ENCODE measurements at regions not wholly inside any gene's neighbourhood (a gene's known extent, or its start where the extent isn't known, plus 50 kb on each side); places are given as distances from the start of the nearest gene placed in this dataset.

DNA sequence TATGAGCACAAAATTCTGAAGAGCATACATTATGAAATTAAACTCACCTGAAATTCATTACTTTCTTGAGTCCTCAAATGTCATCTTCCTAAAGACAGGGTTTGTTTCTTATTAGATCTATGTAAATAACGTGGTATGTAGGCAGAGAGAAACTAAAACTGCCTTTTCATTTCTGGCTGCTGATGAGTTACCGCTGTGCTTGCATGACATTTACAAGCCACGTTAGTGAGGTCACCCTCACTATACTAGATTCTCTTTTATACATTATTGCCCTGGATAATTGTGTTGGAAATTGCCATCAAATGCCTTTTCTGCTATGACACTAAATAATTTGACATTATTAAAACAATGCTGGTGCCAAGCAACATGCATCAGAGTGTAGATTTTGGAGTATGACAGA lies 748.3 kb upstream of the ANO3 start:
- no peaks in the 10 kb centered on the region for H3F3A ChIP-seq (ENCODE audit: insufficient read depth, low read length)
- no peaks in the 10 kb centered on the region for H3K9me2 ChIP-seq (ENCODE audit: low read depth, low read length)
- no peak overlapping the region for H3K9ac ChIP-seq (ENCODE audit: low read length)
- TF ChIP-seq, protein P1, sequence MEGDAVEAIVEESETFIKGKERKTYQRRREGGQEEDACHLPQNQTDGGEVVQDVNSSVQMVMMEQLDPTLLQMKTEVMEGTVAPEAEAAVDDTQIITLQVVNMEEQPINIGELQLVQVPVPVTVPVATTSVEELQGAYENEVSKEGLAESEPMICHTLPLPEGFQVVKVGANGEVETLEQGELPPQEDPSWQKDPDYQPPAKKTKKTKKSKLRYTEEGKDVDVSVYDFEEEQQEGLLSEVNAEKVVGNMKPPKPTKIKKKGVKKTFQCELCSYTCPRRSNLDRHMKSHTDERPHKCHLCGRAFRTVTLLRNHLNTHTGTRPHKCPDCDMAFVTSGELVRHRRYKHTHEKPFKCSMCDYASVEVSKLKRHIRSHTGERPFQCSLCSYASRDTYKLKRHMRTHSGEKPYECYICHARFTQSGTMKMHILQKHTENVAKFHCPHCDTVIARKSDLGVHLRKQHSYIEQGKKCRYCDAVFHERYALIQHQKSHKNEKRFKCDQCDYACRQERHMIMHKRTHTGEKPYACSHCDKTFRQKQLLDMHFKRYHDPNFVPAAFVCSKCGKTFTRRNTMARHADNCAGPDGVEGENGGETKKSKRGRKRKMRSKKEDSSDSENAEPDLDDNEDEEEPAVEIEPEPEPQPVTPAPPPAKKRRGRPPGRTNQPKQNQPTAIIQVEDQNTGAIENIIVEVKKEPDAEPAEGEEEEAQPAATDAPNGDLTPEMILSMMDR (IDR thresholded peaks at IDR 0.05; ENCODE audit: low read length) = no peak
- TF ChIP-seq EZH2 (IDR thresholded peaks at IDR 0.05; ENCODE audit: borderline replicate concordance, low read length) = no peak
- no peaks in the 10 kb centered on the region for H3K36me3 ChIP-seq (ENCODE audit: insufficient read depth, low read length)
- no peaks in the 10 kb centered on the region for H4K20me1 ChIP-seq (ENCODE audit: insufficient read depth, low read length)
- H3K27me3 ChIP-seq (ENCODE audit: insufficient read depth, low read length) = no peaks in the 10 kb centered on the region
- no peaks in the 10 kb centered on the region for H3K79me2 ChIP-seq (ENCODE audit: insufficient read depth, low read length)
- no peaks in the 10 kb centered on the region for H3K4me1 ChIP-seq (ENCODE audit: insufficient read depth, low read length, severe bottlenecking)
- no peak overlapping the region for H3K27ac ChIP-seq (ENCODE audit: low read depth, low read length, poor library complexity, severe bottlenecking)
- H2AFZ ChIP-seq (ENCODE audit: low read length) = no peak overlapping the region
- no peaks in the 10 kb centered on the region for H3K9me3 ChIP-seq (ENCODE audit: low read length)
- no peak overlapping the region for H3K4me2 ChIP-seq (ENCODE audit: low read length)
- H3K4me3 ChIP-seq (ENCODE audit: low read depth, low read length, poor library complexity, severe bottlenecking) = no peak overlapping the region

DNA sequence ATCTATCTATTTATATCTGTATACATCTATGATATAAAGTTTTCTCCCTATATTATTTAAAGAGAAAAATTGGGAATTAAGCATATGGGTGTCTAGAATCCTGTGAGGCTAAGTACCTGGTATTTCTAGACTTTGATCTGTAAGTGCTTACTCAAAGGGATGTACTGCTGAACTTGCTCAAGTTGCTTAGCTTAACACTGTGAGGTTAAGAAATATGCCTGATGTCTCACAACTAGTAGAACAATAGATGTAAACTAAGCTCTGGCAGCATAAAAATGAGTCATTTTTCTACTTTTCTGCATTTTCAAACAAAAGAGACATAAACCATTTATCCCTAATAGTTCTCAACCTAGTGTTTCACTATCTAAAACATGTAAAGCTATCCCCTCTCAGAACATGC lies 744.4 kb upstream of the ANO3 start:
- H3K9me3 ChIP-seq (ENCODE audit: low read length) = no peaks in the 10 kb centered on the region
- TF ChIP-seq, protein P1 (IDR thresholded peaks at IDR 0.05; ENCODE audit: low read length) = no peak
- no peak for TF ChIP-seq EZH2 (IDR thresholded peaks at IDR 0.05; ENCODE audit: borderline replicate concordance, low read length)
- no peak overlapping the region for H3K27ac ChIP-seq (ENCODE audit: low read depth, low read length, poor library complexity, severe bottlenecking)
- H3K79me2 ChIP-seq (ENCODE audit: insufficient read depth, low read length) = no peaks in the 10 kb centered on the region
- H3K36me3 ChIP-seq (ENCODE audit: insufficient read depth, low read length) = no peaks in the 10 kb centered on the region
- H3F3A ChIP-seq (ENCODE audit: insufficient read depth, low read length) = no peaks in the 10 kb centered on the region
- no peaks in the 10 kb centered on the region for H4K20me1 ChIP-seq (ENCODE audit: insufficient read depth, low read length)
- no peak overlapping the region for H3K4me3 ChIP-seq (ENCODE audit: low read depth, low read length, poor library complexity, severe bottlenecking)
- H3K9me2 ChIP-seq (ENCODE audit: low read depth, low read length) = no peaks in the 10 kb centered on the region
- H3K4me2 ChIP-seq (ENCODE audit: low read length) = no peak overlapping the region
- H3K27me3 ChIP-seq (ENCODE audit: insufficient read depth, low read length) = no peaks in the 10 kb centered on the region
- H3K9ac ChIP-seq (ENCODE audit: low read length) = no peak overlapping the region
- H3K4me1 ChIP-seq (ENCODE audit: insufficient read depth, low read length, severe bottlenecking) = no peaks in the 10 kb centered on the region
- H2AFZ ChIP-seq (ENCODE audit: low read length) = no peak overlapping the region

DNA sequence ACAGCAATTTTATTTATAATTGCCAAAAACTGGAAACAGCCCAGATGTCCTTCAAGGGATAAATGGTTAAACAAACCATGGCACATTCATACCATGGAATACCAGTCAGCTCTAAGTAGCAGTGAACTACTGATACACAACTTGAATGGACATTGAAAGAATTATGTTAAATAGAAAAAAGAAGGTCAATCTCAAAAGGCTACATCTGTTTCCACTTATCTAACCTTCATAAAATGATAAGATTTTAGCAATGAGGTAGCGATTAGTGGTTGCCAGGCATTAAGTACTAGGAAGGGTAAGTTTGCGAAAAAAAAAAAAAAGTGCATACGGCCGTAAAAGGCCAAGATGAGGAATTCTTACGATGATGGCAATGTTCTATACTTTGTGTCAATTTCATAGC lies 738.7 kb upstream of the ANO3 start:
- H3K79me2 ChIP-seq (ENCODE audit: insufficient read depth, low read length) = no peaks in the 10 kb centered on the region
- no peaks in the 10 kb centered on the region for H4K20me1 ChIP-seq (ENCODE audit: insufficient read depth, low read length)
- H3K4me3 ChIP-seq (ENCODE audit: low read depth, low read length, poor library complexity, severe bottlenecking) = no peak overlapping the region
- H3K4me2 ChIP-seq (ENCODE audit: low read length) = no peak overlapping the region
- H3K9ac ChIP-seq (ENCODE audit: low read length) = no peak overlapping the region
- H3F3A ChIP-seq (ENCODE audit: insufficient read depth, low read length) = no peaks in the 10 kb centered on the region
- H3K36me3 ChIP-seq (ENCODE audit: insufficient read depth, low read length) = no peaks in the 10 kb centered on the region
- H3K27me3 ChIP-seq (ENCODE audit: insufficient read depth, low read length) = no peaks in the 10 kb centered on the region
- H2AFZ ChIP-seq (ENCODE audit: low read length) = no peak overlapping the region
- H3K9me2 ChIP-seq (ENCODE audit: low read depth, low read length) = no peaks in the 10 kb centered on the region
- H3K9me3 ChIP-seq (ENCODE audit: low read length) = no peaks in the 10 kb centered on the region
- H3K4me1 ChIP-seq (ENCODE audit: insufficient read depth, low read length, severe bottlenecking) = no peaks in the 10 kb centered on the region
- TF ChIP-seq, protein P1 (IDR thresholded peaks at IDR 0.05; ENCODE audit: low read length) = no peak
- TF ChIP-seq EZH2 (IDR thresholded peaks at IDR 0.05; ENCODE audit: borderline replicate concordance, low read length) = no peak
- no peak overlapping the region for H3K27ac ChIP-seq (ENCODE audit: low read depth, low read length, poor library complexity, severe bottlenecking)
